ENCODE measurements at regions not wholly inside any gene's neighbourhood (a gene's known extent, or its start where the extent isn't known, plus 50 kb on each side); places are given as distances from the start of the nearest gene placed in this dataset.
A peak's percentile ranks its signal among the peaks of the same experiment; 100 is the strongest.

DNA sequence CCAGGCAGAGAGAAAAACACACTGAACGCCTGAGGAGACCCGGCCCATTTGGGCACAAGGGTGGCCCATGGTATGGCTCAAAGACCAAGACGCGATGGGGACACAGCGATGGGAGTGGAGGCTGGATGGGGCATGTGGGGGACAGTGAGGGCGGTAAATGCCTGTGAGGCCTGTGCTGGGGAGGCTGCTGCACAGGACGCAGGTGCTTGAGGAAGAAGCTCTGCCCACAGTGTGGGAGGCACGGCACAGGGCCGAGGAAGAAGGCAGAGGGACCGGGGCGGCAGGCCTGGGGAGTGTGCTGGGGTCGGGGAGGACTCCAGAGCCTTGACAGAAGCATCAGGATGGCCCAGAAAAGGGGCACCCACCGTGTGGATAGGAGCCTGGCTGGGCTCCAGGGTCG, 75.9 kb upstream of the WNT11 start:
- Histone ChIP-seq H3K4me1 (ENCODE audit: control insufficient read depth, insufficient read depth, low read length) (no peaks in the 10 kb centered on the region), H3K4me3 (ENCODE audit: low read depth in 2 of 2, low read length in 2 of 2) (no peak overlapping the region), H3K9me3 (ENCODE audit: control insufficient read depth, insufficient read depth, low read depth, low read length) (no peaks in the 10 kb centered on the region), H3K27me3 (ENCODE audit: control insufficient read depth, insufficient read depth, low read length) (no peaks in the 10 kb centered on the region), H3K36me3 (ENCODE audit: control insufficient read depth, insufficient read depth, low read length) (no peaks in the 10 kb centered on the region), H3K27ac (ENCODE audit: low read length) (no peak overlapping the region)
- DNase-seq (ENCODE audit: low read depth, low spot score) (no peak), ATAC-seq (peak; percentile 30)
- intact Hi-C loops (cut with micrococcal nuclease; ENCODE audit: unreplicated experiment) (no loop called here), in situ Hi-C loops (cut with HindIII; ENCODE audit: low pct_unique_long_range_greater_than_20kb, low sequenced_read_pairs) (no loop called here)
- ChIA-PET POLR2A (no interaction called here), CTCF (no interaction called here)
- BruUV-seq (replicated peaks): no TSS peak
- no peak for TF ChIP-seq SIN3A (IDR thresholded peaks at IDR 0.05; ENCODE audit: borderline replicate concordance, insufficient read depth, low read depth, low read length)
- TF ChIP-seq TCF7L2 (IDR thresholded peaks at IDR 0.05; ENCODE audit: low read depth, low read length): no peak
- TF ChIP-seq, protein P1, sequence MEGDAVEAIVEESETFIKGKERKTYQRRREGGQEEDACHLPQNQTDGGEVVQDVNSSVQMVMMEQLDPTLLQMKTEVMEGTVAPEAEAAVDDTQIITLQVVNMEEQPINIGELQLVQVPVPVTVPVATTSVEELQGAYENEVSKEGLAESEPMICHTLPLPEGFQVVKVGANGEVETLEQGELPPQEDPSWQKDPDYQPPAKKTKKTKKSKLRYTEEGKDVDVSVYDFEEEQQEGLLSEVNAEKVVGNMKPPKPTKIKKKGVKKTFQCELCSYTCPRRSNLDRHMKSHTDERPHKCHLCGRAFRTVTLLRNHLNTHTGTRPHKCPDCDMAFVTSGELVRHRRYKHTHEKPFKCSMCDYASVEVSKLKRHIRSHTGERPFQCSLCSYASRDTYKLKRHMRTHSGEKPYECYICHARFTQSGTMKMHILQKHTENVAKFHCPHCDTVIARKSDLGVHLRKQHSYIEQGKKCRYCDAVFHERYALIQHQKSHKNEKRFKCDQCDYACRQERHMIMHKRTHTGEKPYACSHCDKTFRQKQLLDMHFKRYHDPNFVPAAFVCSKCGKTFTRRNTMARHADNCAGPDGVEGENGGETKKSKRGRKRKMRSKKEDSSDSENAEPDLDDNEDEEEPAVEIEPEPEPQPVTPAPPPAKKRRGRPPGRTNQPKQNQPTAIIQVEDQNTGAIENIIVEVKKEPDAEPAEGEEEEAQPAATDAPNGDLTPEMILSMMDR (IDR thresholded peaks at IDR 0.05): no peak
- TF ChIP-seq POLR2AphosphoS5 (IDR thresholded peaks at IDR 0.05; ENCODE audit: low read depth, low read length): no peak
- no peak for TF ChIP-seq REST (IDR thresholded peaks at IDR 0.05; ENCODE audit: insufficient read depth in 1 of 2, low read depth in 2 of 2, low read length in 1 of 2)

GRCh38 chr11:76281558-76281906, 75.2 kb upstream of the WNT11 start:
- no peak for DNase-seq (ENCODE audit: low read depth, low spot score)
- no peaks in the 10 kb centered on the region for H3K27me3 ChIP-seq (ENCODE audit: control insufficient read depth, insufficient read depth, low read length)
- ATAC-seq: no peak
- H3K4me3 ChIP-seq (ENCODE audit: low read depth in 2 of 2, low read length in 2 of 2): no peak overlapping the region
- TF ChIP-seq, protein P1 (IDR thresholded peaks at IDR 0.05): no peak
- TF ChIP-seq TCF7L2 (IDR thresholded peaks at IDR 0.05; ENCODE audit: low read depth, low read length) (no peak), SIN3A (IDR thresholded peaks at IDR 0.05; ENCODE audit: borderline replicate concordance, insufficient read depth, low read depth, low read length) (no peak), REST (IDR thresholded peaks at IDR 0.05; ENCODE audit: insufficient read depth in 1 of 2, low read depth in 2 of 2, low read length in 1 of 2) (no peak), POLR2AphosphoS5 (IDR thresholded peaks at IDR 0.05; ENCODE audit: low read depth, low read length) (no peak)
- no TSS peak for BruUV-seq (replicated peaks)
- in situ Hi-C loops (cut with HindIII; ENCODE audit: low pct_unique_long_range_greater_than_20kb, low sequenced_read_pairs) (no loop called here), intact Hi-C loops (cut with micrococcal nuclease; ENCODE audit: unreplicated experiment) (no loop called here)
- ChIA-PET CTCF (no interaction called here), POLR2A (no interaction called here)
- no peak overlapping the region for H3K27ac ChIP-seq (ENCODE audit: low read length)
- H3K36me3 ChIP-seq (ENCODE audit: control insufficient read depth, insufficient read depth, low read length): no peaks in the 10 kb centered on the region
- no peaks in the 10 kb centered on the region for H3K9me3 ChIP-seq (ENCODE audit: control insufficient read depth, insufficient read depth, low read depth, low read length)
- no peaks in the 10 kb centered on the region for H3K4me1 ChIP-seq (ENCODE audit: control insufficient read depth, insufficient read depth, low read length)
